Heart left ventricle (tissue), 13 donors: ENCODE measurements at regions not wholly inside any gene's neighbourhood (a gene's known extent, or its start where the extent isn't known, plus 50 kb on each side); places are given as distances from the start of the nearest gene placed in this dataset.

ENCODE experiments used
- CTCF ChIP-seq, 12 donors: fragments of 200-600 bp; sonication (generic) in 4 of 12; IDR thresholded peaks; one replicate each; pipeline versions ENCODE4 v1.5.0 to v1.8.0; 2018 to 2022; ENCODE audit warnings: antibody characterized with exemption in 12 of 12, mild to moderate bottlenecking in 5 of 12
- POLR2A ChIP-seq, 2 donors: fragments of 450-650 bp; IDR thresholded peaks; one replicate each; pipeline ENCODE4 v1.6.1; 2017; ENCODE audit warnings: antibody characterized with exemption in 2 of 2, mild to moderate bottlenecking in 2 of 2, moderate library complexity in 2 of 2
- donor health status: ischemic (EF 13 %, LVEDD 7.1; RV severe dilation, severe dysfunction).
- donor health status: DM: no; HTN: yes; CAD: no.
- donor health status: DM: no; HTN: no; CAD: no.
- donor health status: ischemic (EF 25% LVEDD 6.9; RV normal size, moderate dysfunction).
- donor health status: ischemic (EF 25% LVEDD 5.7; RV mildly dilated, moderate dysfunction).
- donor health status: ischemic (EF 35%, LVEDD 5.7; RV mildly dilated, moderate dysfunction).
- donor health status: nonischemic (EF 11% LVEDD 7.7; RV severe dilation, severe dysfunction).
- donor health status: DM: yes; HTN: yes; CAD: no.
- donor health status: PGD.
- donor health status: ischemic (EF 29% LVEDD 5.4; RV normal size, mild dysfunction).
- donor health status: nonischemic (EF 23%, LVEDD 6.1; RV moderate dilation, normal function).

GRCh38 chr13:78753435-78753834 is 94.5 kb upstream of the OBI1 start:
- no peak for TF ChIP-seq CTCF (IDR thresholded peaks at IDR 0.05)
- TF ChIP-seq POLR2A (IDR thresholded peaks at IDR 0.05) = no peak
